SK-N-SH (cell line): ENCODE measurements at regions not wholly inside any gene's neighbourhood (a gene's known extent, or its start where the extent isn't known, plus 50 kb on each side); places are given as distances from the start of the nearest gene placed in this dataset.

Experiments used
- CTCF ChIA-PET: fragments of 300-600, 350-600 bp; formaldehyde crosslinking; extraction: SDS; loops from one replicate; lab custom pipeline; 2021; lab: Yijun Ruan, JAX
- POLR2A ChIA-PET: fragments of 350-600 bp; sonication (Branson Sonifier 250); formaldehyde crosslinking; extraction: SDS; loops from one replicate; lab custom pipeline; 2020; ENCODE audit warnings: antibody characterized with exemption, inconsistent platforms; lab: Yijun Ruan, JAX
- DNase-seq: peaks from one replicate; pipeline ENCODE4 v3.0.0; 2012
- H2AFZ ChIP-seq: fragments of 200-600 bp; sonication (generic); 2 replicates; pipeline ENCODE4 v1.8.1; 2016; ENCODE audit warnings: antibody characterized with exemption, mild to moderate bottlenecking, low read depth
- H3F3A ChIP-seq: fragments of 200-600 bp; sonication (generic); replicated peaks from 2 replicates; pipeline ENCODE3; 2016; ENCODE audit warnings: antibody characterized with exemption, mild to moderate bottlenecking; ENCODE audit not compliant: insufficient read depth
- H3K27ac ChIP-seq, 2 experiments: fragments of 200-500 bp in 1 of 2; fragments of 200-600 bp in 1 of 2; sonication (Bioruptor generic) in 1 of 2; sonication (generic), shearing (Covaris generic) in 1 of 2; 2 replicates each; pipeline versions ENCODE4 v1.5.1 to v1.6.1; 2014 to 2016; ENCODE audit warnings: low read depth in 2 of 2, inconsistent platforms in 1 of 2, low read length in 1 of 2, mild to moderate bottlenecking in 1 of 2, mixed read lengths in 1 of 2
- H3K27me3 ChIP-seq: fragments of 200-600 bp; sonication (generic), shearing (Covaris generic); 2 replicates; pipeline ENCODE4 v1.6.1; 2016; ENCODE audit warnings: mixed run types; ENCODE audit not compliant: insufficient read depth
- H3K36me3 ChIP-seq, 2 experiments: fragments of 200-500 bp in 1 of 2; fragments of 200-600 bp in 1 of 2; sonication (Bioruptor generic) in 1 of 2; sonication (generic) in 1 of 2; replicated peaks in 1 of 2; 2 replicates each; pipeline versions ENCODE3 to v1.5.1; 2014 to 2016; ENCODE audit warnings: low read length in 1 of 2, mild to moderate bottlenecking in 1 of 2; ENCODE audit not compliant: insufficient read depth in 2 of 2, control insufficient read depth in 1 of 2
- H3K4me1 ChIP-seq, 2 experiments: fragments of 200-500 bp in 1 of 2; fragments of 200-600 bp in 1 of 2; sonication (Bioruptor generic) in 1 of 2; sonication (generic), shearing (Covaris generic) in 1 of 2; 2 replicates each; pipeline versions ENCODE4 v1.5.1 to v1.6.1; 2014 to 2016; ENCODE audit warnings: low read depth in 1 of 2, low read length in 1 of 2, mixed run types in 1 of 2; ENCODE audit not compliant: insufficient read depth in 2 of 2, control insufficient read depth in 1 of 2
- H3K4me2 ChIP-seq: fragments of 200-600 bp; sonication (generic), shearing (Covaris generic); 2 replicates; pipeline ENCODE4 v1.6.1; 2017; ENCODE audit warnings: mixed run types
- H3K4me3 ChIP-seq, 2 experiments: fragments of 200-500 bp in 1 of 2; fragments of 200-600 bp in 1 of 2; sonication (Bioruptor generic) in 1 of 2; sonication (generic), shearing (Covaris generic) in 1 of 2; 2 replicates each; pipeline versions ENCODE4 v1.5.1 to v1.8.1; 2014 to 2016; ENCODE audit warnings: low read depth in 2 of 2, inconsistent platforms in 1 of 2, low read length in 1 of 2, mild to moderate bottlenecking in 1 of 2, mixed read lengths in 1 of 2, moderate library complexity in 1 of 2
- H3K79me2 ChIP-seq: fragments of 200-600 bp; sonication (generic); 2 replicates; pipeline ENCODE4 v1.8.1; 2017; ENCODE audit warnings: mild to moderate bottlenecking; ENCODE audit not compliant: insufficient read depth
- H3K9ac ChIP-seq: fragments of 200-600 bp; sonication (generic); 2 replicates; pipeline ENCODE4 v1.6.1; 2017; ENCODE audit warnings: mixed run types
- H3K9me2 ChIP-seq: fragments of 200-600 bp; sonication (generic); 2 replicates; pipeline ENCODE4 v1.6.1; 2017; ENCODE audit warnings: mixed run types
- H3K9me3 ChIP-seq: fragments of 200-600 bp; sonication (generic); 2 replicates; pipeline ENCODE4 v1.6.1; 2017; ENCODE audit warnings: mixed run types, mild to moderate bottlenecking, moderate library complexity
- H4K20me1 ChIP-seq: fragments of 200-600 bp; sonication (generic); 2 replicates; pipeline ENCODE4 v1.6.1; 2017; ENCODE audit warnings: mild to moderate bottlenecking, mixed run types; ENCODE audit not compliant: insufficient read depth
- CTCF ChIP-seq: fragments of 200-600 bp; sonication (generic); IDR thresholded peaks from 2 replicates; pipeline ENCODE4 v1.6.1; 2017; ENCODE audit warnings: antibody characterized with exemption, mild to moderate bottlenecking, moderate library complexity
- FOXJ3 ChIP-seq: sonication (generic); formaldehyde crosslinking; IDR thresholded peaks from 2 replicates; pipeline ENCODE4 v1.5.1; 2020; ENCODE audit warnings: mild to moderate bottlenecking, missing genetic modification reagents
- GABPA ChIP-seq: IDR thresholded peaks from 2 replicates; pipeline ENCODE4 v1.4.0; 2012; ENCODE audit warnings: low read depth, mild to moderate bottlenecking
- JUND ChIP-seq: IDR thresholded peaks from 2 replicates; pipeline ENCODE4 v1.4.0; 2012
- MAX ChIP-seq: IDR thresholded peaks from 2 replicates; pipeline ENCODE4 v1.4.0; 2012; ENCODE audit warnings: low read depth
- MEF2A ChIP-seq: IDR thresholded peaks from 2 replicates; pipeline ENCODE4 v1.4.0; 2012; ENCODE audit warnings: low read depth, borderline replicate concordance
- MXI1 ChIP-seq: IDR thresholded peaks from 2 replicates; pipeline ENCODE4 v1.6.1; 2012; ENCODE audit warnings: mild to moderate bottlenecking, low read depth, low read length, improper control_type of control experiment
- RCOR1 ChIP-seq: fragments of 150-350 bp; IDR thresholded peaks from 2 replicates; pipeline ENCODE4 v1.6.1; 2017; ENCODE audit warnings: antibody characterized with exemption, low read length
- REST ChIP-seq: IDR thresholded peaks from 2 replicates; pipeline ENCODE4 v1.6.1; 2012; ENCODE audit warnings: mild to moderate bottlenecking, low read depth, low read length, moderate library complexity
- RFX5 ChIP-seq: IDR thresholded peaks from 2 replicates; pipeline ENCODE4 v1.6.1; 2012; ENCODE audit warnings: mild to moderate bottlenecking, improper control_type of control experiment, low read length
- RXRA ChIP-seq: IDR thresholded peaks from 2 replicates; pipeline ENCODE4 v1.4.0; 2012; ENCODE audit warnings: low read depth, mild to moderate bottlenecking, borderline replicate concordance
- SIN3A ChIP-seq: IDR thresholded peaks from 2 replicates; pipeline ENCODE4 v1.6.1; 2012; ENCODE audit warnings: low read depth, mild to moderate bottlenecking, low read length, moderate library complexity, borderline replicate concordance
- SMC3 ChIP-seq: IDR thresholded peaks from 2 replicates; pipeline ENCODE4 v1.6.1; 2012; ENCODE audit warnings: low read depth, low read length, improper control_type of control experiment
- USF2 ChIP-seq: fragments of 150-350 bp; IDR thresholded peaks from 2 replicates; pipeline ENCODE4 v1.6.1; 2017; ENCODE audit warnings: antibody characterized with exemption, low read length, low read depth, borderline replicate concordance
- ZBTB33 ChIP-seq: IDR thresholded peaks from 2 replicates; pipeline ENCODE4 v1.4.0; 2012; ENCODE audit warnings: low read depth, borderline replicate concordance
- WGBS: methylation state at CpG from one replicate; pipeline ENCODE4 v1.1.6; 2017; ENCODE audit warnings: low lambda C conversion rate; 5-methylcytosine and 5-hydroxymethylcytosine counted together

GRCh38 chr3:152714507-152714906 is 120.4 kb upstream of the P2RY1 start:
- H3K9me2 ChIP-seq, result no peaks in the 10 kb centered on the region
- H3K27me3 ChIP-seq, result no peaks in the 10 kb centered on the region
- no peaks in the 10 kb centered on the region for H3K79me2 ChIP-seq
- no peaks in the 10 kb centered on the region for H3F3A ChIP-seq
- H3K4me1 ChIP-seq, result no peaks in the 10 kb centered on the region
- H4K20me1 ChIP-seq, result no peaks in the 10 kb centered on the region
- CTCF ChIA-PET, result interaction anchor here (1.0 to 1.3 kb wide), 2 partner anchors 8 to 242 kb away, joined by 3 to 5 read pairs; no protein-coding TSS in a partner anchor
- no peaks in the 10 kb centered on the region for H3K9me3 ChIP-seq
- H3K36me3 ChIP-seq, result no peaks in the 10 kb centered on the region
- H2AFZ ChIP-seq, result no peak overlapping the region
- no peak for DNase-seq
- no peak overlapping the region for H3K4me3 ChIP-seq
- H3K4me2 ChIP-seq, result no peak overlapping the region
- TF ChIP-seq MXI1, result no peak
- no peak for TF ChIP-seq JUND
- POLR2A ChIA-PET, result no interaction called here
- H3K9ac ChIP-seq, result no peak overlapping the region
- H3K27ac ChIP-seq, result no peak overlapping the region

GRCh38 chr3:152717252-152717651 is 117.7 kb upstream of the P2RY1 start:
- Histone ChIP-seq H3K79me2 (no peaks in the 10 kb centered on the region), H3K4me3 (no peak overlapping the region), H3K4me2 (no peak overlapping the region), H3F3A (no peaks in the 10 kb centered on the region), H3K9me3 (no peaks in the 10 kb centered on the region), H3K9ac (no peak overlapping the region), H4K20me1 (no peaks in the 10 kb centered on the region), H3K27ac (no peak overlapping the region), H2AFZ (no peak overlapping the region), H3K27me3 (no peaks in the 10 kb centered on the region), H3K9me2 (no peaks in the 10 kb centered on the region), H3K36me3 (no peaks in the 10 kb centered on the region), H3K4me1 (no peaks in the 10 kb centered on the region)
- CTCF ChIA-PET, result no interaction called here
- DNase-seq, result no peak
- WGBS, result 42% methylated on average over 3 of the region's 3 CpGs
- TF ChIP-seq REST (no peak), RCOR1 (no peak), MEF2A (no peak), RFX5 (no peak), RXRA (no peak), ZBTB33 (no peak), GABPA (no peak), CTCF (no peak), USF2 (no peak), SIN3A (no peak), FOXJ3 (CRISPR knock-in tag) (no peak), SMC3 (no peak), MAX (no peak)
- POLR2A ChIA-PET, result no interaction called here
